ENCODE measurements at regions not wholly inside any gene's neighbourhood (a gene's known extent, or its start where the extent isn't known, plus 50 kb on each side); places are given as distances from the start of the nearest gene placed in this dataset.

DNA sequence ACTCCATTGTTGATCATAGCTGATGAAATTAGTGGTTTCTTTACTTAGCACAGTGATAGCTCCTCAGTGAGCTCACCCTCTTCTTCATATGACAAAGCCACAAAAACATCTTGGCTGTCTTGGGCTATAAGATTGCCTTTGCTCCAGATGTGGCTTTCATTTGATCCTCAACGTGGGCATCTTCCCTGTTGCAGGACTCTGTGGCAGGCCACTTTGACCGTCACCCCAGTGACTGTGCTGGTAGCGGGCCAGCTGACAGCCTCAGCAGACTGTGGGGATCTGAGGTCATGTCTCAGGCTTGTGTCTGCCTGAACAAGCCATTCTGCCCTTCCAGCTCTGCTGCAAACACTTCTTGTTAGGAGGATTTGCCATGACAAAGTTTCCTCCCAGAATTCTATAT, 422.2 kb downstream of the NR2F1-AS1 start:
- DNase-seq, result no peak

- no peak for DNase-seq
Observed at GRCh38 chr5:93156566-93156965, 424.5 kb downstream of the NR2F1-AS1 start.

GRCh38 chr5:93154535-93154934, 426.5 kb downstream of the NR2F1-AS1 start:
- DNase-seq, result no peak

- no peak for DNase-seq
Observed at GRCh38 chr5:93153461-93153860, 427.6 kb downstream of the NR2F1-AS1 start.

GRCh38 chr5:93151896-93152295, 429.1 kb downstream of the NR2F1-AS1 start:
- DNase-seq, result no peak

DNA sequence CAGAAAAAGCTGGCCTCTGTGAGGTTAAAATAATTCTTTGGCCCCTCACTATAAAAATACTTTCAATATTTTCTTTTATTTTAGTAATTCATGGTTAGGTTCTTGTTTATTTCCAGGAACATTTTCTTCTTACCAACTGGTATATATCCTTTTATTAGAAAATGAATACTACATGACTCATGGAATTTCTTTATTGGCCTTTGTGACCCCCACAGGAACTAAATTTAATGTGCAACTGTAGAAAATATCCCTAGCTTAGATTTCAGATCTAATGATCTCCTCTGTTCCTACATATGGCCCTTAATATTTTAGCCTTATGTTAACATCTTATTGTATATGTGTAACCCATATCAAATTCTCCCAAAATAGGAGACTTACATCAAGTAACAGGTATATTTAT, 429.9 kb downstream of the NR2F1-AS1 start:
- no peak for DNase-seq

- no peak for DNase-seq
Observed at GRCh38 chr5:93150311-93151012, 430.6 kb downstream of the NR2F1-AS1 start.

- no peak for DNase-seq
Observed at GRCh38 chr5:93145767-93146166, 435.3 kb downstream of the NR2F1-AS1 start.

- no peak for DNase-seq
Observed at GRCh38 chr5:93145019-93145418, 436.0 kb downstream of the NR2F1-AS1 start.

DNA sequence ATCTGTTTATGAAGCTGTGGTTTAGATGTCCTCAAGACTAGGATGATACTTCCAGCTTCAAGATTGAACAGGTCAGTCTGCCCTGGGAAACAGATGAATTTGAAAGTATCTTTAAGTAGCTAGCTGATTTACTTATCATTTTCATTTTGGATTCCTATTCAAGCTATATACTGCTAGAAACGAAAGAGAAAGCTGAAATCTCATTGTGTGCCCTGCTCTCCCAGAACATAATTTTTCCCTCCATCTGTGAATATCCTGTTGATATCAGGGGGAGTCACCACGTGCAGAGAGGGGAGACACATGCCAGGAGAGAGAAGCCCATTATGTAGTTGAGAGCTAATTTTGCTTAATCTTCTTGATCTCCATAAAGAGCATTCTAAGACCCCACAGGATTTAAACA, 439.1 kb downstream of the NR2F1-AS1 start:
- DNase-seq, result no peak

GRCh38 chr5:93130624-93131490, 450.2 kb downstream of the NR2F1-AS1 start:
- no peak for DNase-seq

GRCh38 chr5:93126634-93127033, 454.4 kb downstream of the NR2F1-AS1 start:
- DNase-seq, result no peak

DNA sequence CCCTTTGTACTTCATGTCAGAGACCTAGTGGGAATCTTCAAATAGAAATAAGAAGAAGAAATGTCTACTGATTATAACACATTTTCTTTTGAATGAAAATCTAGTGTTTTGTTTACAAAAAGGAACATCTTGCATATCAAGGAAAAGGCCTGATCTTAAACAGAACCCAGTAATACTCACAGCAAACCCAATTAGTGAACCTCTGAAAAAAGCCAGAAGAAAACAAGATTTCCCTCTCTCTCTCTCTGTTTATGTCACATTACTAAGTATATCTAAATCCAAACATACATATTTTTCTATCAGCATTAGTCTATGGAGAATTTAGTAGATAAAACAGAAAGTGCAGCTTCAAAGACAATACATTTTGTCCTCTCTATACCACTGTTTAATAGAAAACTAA, 457.9 kb downstream of the NR2F1-AS1 start:
- DNase-seq, result no peak

- DNase-seq, result no peak
Observed at GRCh38 chr5:93122446-93122845, 458.6 kb downstream of the NR2F1-AS1 start.

- no peak for DNase-seq
Observed at GRCh38 chr5:93120771-93121170, 460.2 kb downstream of the NR2F1-AS1 start.

GRCh38 chr5:93120051-93120450, 461.0 kb downstream of the NR2F1-AS1 start:
- DNase-seq, result no peak

DNA sequence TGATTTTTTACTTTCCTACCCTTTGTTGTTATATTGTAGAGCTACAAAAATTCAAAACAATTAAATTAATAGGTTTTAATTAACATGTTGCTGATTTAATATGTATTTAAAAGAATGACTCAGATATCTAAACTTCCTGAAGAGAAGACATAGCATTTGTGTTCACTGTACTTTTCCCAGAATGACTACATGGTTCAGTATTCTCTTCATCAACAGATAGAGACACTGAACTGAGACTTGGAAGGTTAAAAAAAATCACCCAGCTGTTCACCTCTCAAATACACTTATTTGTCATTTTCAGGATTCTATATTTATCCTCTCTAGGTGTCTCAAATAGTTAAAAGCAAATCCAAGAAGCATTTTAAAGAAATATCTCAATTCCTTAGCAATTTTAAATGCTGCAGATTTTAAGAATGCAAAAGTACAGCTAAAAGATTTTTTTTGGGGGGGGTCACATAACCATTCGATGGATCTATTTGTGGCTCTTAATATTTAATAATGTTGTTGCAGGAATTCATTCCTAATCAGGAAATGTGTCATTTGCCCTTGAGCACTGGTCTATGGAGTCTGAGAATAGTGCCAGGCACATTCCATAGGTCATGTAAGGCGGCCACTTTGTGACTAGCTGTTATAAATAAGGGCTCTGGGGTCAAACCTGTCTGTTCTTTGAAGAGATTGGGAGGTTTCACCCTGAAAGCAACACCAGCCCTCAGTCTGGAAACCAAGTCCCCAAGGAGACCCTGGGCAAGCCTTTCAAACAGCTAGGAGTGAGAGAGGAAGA, 463.1 kb downstream of the NR2F1-AS1 start:
- DNase-seq, result no peak

DNA sequence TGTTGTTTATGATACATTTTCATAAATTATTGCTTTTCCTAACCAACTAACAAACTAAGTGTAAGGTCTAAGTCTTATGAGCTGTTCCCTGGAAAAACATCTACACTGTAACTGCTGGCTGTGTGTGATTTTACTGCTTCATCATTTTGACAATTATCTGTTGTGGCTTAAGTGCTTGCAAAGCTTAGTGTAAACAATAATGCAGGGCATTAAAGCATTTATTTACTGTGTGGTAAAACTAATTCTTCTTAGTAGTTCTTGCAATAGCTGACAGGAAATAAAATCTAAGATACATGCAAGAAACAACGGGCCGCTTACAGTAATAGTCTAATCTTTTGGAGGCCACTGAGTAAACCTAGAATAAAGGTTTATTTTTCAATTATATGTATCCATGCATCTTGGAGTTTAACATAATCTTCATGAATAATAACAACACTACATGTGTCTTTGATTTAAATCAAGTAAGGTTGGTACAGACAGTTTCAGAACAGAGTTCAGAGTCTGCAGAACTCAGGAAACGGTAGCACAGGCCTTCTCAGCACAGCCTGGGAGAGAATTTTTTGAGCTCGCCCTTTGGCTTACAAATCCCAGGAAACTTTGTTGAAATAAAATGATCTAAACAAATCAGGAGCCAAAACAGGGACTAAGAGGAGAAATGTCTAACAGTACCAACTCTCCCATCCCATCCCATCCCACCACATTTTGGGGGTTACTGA, 473.1 kb downstream of the NR2F1-AS1 start:
- DNase-seq, result no peak

GRCh38 chr5:93107141-93107540, 473.9 kb downstream of the NR2F1-AS1 start:
- DNase-seq, result no peak

- DNase-seq, result no peak
Observed at GRCh38 chr5:93101661-93102060, 479.4 kb downstream of the NR2F1-AS1 start.

- DNase-seq, result no peak
Observed at GRCh38 chr5:93100976-93101375, 480.0 kb downstream of the NR2F1-AS1 start.

DNA sequence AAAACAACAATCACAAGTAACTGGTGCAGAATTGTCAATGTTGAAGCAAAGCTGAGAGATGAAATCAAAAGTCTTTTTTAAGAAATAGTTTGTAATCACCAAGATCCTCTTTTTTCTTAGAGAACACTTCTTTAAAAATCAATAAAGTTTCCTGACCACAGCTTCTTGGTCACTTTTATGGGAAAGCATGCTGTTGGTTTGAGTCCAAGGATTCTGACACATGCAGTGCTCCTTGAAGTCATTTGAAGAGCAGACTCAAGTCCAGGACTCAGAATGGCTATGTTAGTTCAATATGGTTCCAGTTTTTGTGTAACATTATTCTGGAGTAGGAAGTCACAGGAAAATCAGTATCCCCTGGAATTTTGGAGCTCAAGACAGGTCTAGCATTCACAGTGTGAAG, 480.6 kb downstream of the NR2F1-AS1 start:
- DNase-seq, result no peak

DNA sequence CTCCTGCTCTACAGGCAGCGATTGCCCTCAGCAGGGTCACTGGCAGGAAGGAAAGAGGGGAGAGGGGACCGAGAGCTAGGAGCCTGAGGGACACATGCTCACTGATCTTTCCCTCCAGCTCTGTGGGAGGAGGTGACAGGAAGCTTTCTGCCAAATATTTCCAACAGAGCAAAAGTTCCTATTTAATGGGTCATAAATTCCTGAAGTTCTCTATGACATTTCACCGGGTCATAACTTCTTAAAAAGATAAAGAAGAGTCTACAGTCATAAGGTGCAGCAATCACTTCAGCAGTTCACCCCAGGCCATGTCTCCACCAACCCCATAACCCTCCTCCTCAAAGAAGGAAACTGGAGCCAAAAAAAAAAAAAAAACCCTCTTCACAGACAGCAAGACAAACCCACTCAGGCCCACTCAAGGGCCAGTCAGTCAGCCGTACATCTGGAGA, 481.1 kb downstream of the NR2F1-AS1 start:
- DNase-seq, result no peak
